HEK293 (cell line): ENCODE measurements at regions not wholly inside any gene's neighbourhood (a gene's known extent, or its start where the extent isn't known, plus 50 kb on each side); places are given as distances from the start of the nearest gene placed in this dataset.
A peak's percentile ranks its signal among the peaks of the same experiment; 100 is the strongest.

Experiments used
- CTCF ChIA-PET: fragments of 350-600 bp; formaldehyde crosslinking; extraction: SDS; loops from one replicate; lab custom pipeline; 2021; ENCODE audit warnings: antibody characterized with exemption; lab: Yijun Ruan, JAX
- POLR2A ChIA-PET: fragments of 300-600 bp; formaldehyde crosslinking; extraction: SDS; loops from one replicate; lab custom pipeline; 2020; ENCODE audit warnings: antibody characterized with exemption, inconsistent platforms; lab: Yijun Ruan, JAX
- H3K27ac ChIP-seq: fragments of 200-500 bp; sonication (Bioruptor generic); 2 replicates; pipeline ENCODE4 v1.5.1; 2014; ENCODE audit warnings: low read depth, low read length, control low read depth, inconsistent platforms; ENCODE audit errors: extremely low read depth
- H3K36me3 ChIP-seq, 2 experiments: fragments of 200-500 bp in 1 of 2; sonication (Bioruptor generic) in 1 of 2; 1 replicate in 1 of 2; 2 replicates in 1 of 2; pipeline ENCODE4 v1.5.1; 2014 to 2017; ENCODE audit warnings: inconsistent platforms in 2 of 2, low read length in 2 of 2; ENCODE audit not compliant: control insufficient read depth in 2 of 2, insufficient read depth in 1 of 2
- H3K4me1 ChIP-seq: fragments of 200-500 bp; sonication (Bioruptor generic); 2 replicates; pipeline ENCODE4 v1.5.1; 2014; ENCODE audit warnings: mild to moderate bottlenecking, low read length, inconsistent platforms; ENCODE audit not compliant: control insufficient read depth, insufficient read depth
- H3K4me3 ChIP-seq: 2 replicates; pipeline ENCODE4 v1.5.1; 2011; ENCODE audit warnings: low read depth, mild to moderate bottlenecking, control low read depth, low read length, moderate library complexity
- H3K9me3 ChIP-seq: fragments of 200-500 bp; sonication (Bioruptor generic); 2 replicates; pipeline ENCODE4 v1.5.1; 2014; ENCODE audit warnings: low read depth, low read length, inconsistent platforms; ENCODE audit not compliant: control insufficient read depth, insufficient read depth
- GLI2 ChIP-seq: fragments of 450-650 bp; formaldehyde crosslinking; IDR thresholded peaks from 2 replicates; pipeline ENCODE4; 2017; ENCODE audit warnings: missing biosample characterization, missing genetic modification characterization, low read depth, borderline replicate concordance
- IKZF3 ChIP-seq: fragments of 450-650 bp; IDR thresholded peaks from 2 replicates; pipeline ENCODE4 v1.5.0; 2018; ENCODE audit warnings: missing biosample characterization, mild to moderate bottlenecking, missing genetic modification characterization, moderate library complexity
- SETDB1 ChIP-seq: IDR thresholded peaks from one replicate; pipeline ENCODE4 v1.6.1; 2017; ENCODE audit warnings: mild to moderate bottlenecking, low read length, moderate library complexity, mixed read lengths; ENCODE audit not compliant: insufficient read length
- SP3 ChIP-seq: fragments of 450-650 bp; formaldehyde crosslinking; IDR thresholded peaks from 2 replicates; pipeline ENCODE4 v1.5.1; 2016; ENCODE audit warnings: missing biosample characterization, missing genetic modification characterization
- TRIM28 ChIP-seq: IDR thresholded peaks from 2 replicates; pipeline ENCODE4 v1.6.1; 2011; ENCODE audit warnings: low read length, control low read depth, borderline replicate concordance
- YY2 ChIP-seq: fragments of 450-650 bp; formaldehyde crosslinking; IDR thresholded peaks from 2 replicates; pipeline ENCODE4 v1.5.1; 2016; ENCODE audit warnings: missing biosample characterization, missing genetic modification characterization
- ZNF426 ChIP-seq: fragments of 450-650 bp; formaldehyde crosslinking; IDR thresholded peaks from 2 replicates; pipeline ENCODE4 v1.5.1; 2017; ENCODE audit warnings: missing biosample characterization, missing genetic modification characterization, mild to moderate bottlenecking, inconsistent platforms, moderate library complexity
- ZNF664 ChIP-seq: fragments of 450-650 bp; formaldehyde crosslinking; IDR thresholded peaks from 2 replicates; pipeline ENCODE4 v1.5.1; 2016; ENCODE audit warnings: missing biosample characterization, missing genetic modification characterization
- ZNF76 ChIP-seq: fragments of 450-650 bp; formaldehyde crosslinking; IDR thresholded peaks from 2 replicates; pipeline ENCODE4; 2016; ENCODE audit warnings: low read depth, missing biosample characterization, missing genetic modification characterization, borderline replicate concordance
- TF ChIP-seq, protein P1 (sequence below): fragments of 450-650 bp; formaldehyde crosslinking; IDR thresholded peaks from 2 replicates; pipeline ENCODE4 v1.5.1; 2016; ENCODE audit warnings: missing biosample characterization, missing genetic modification characterization
- TF ChIP-seq, protein P2 (sequence below): fragments of 450-650 bp; formaldehyde crosslinking; IDR thresholded peaks from 2 replicates; pipeline ENCODE4 v1.5.1; 2016; ENCODE audit warnings: missing biosample characterization, missing genetic modification characterization, borderline replicate concordance
- TF ChIP-seq, protein P3 (sequence below): fragments of 450-650 bp; formaldehyde crosslinking; IDR thresholded peaks from 2 replicates; pipeline ENCODE4 v1.5.1; 2016; ENCODE audit warnings: missing biosample characterization, missing genetic modification characterization
- TF ChIP-seq, protein P4 (sequence below): fragments of 450-650 bp; formaldehyde crosslinking; IDR thresholded peaks from 2 replicates; pipeline ENCODE4 v1.5.1; 2016; ENCODE audit warnings: missing biosample characterization, missing genetic modification characterization

DNA sequence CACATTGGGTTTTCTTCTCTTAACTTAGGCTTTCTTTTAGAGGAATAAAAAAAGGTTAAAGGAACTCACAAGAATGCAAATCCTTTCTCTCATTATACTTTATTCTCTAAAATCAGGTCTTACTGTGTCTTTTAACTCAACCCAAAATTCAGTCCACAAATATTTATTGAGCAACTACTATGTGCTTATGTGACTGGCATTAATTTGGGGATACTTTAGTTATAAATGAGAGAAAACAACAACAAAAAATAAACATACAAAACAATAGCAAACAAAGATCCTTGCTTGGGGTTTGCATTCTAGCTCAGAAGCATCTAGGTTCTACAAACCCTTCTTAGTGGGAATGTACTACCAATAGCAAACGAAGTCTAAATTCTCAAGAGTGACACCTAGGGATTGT lies 266.2 kb downstream of the UTRN start:
- ChIA-PET CTCF (interaction anchor here (0.5 to 2.2 kb wide), 6 partner anchors 9 to 496 kb away, joined by 3 to 8 read pairs (median 4); no protein-coding TSS in a partner anchor), POLR2A (no interaction called here)
- 0 out of 2 replicates have a peak, but pooled peaks have one; percentile 58 for TF ChIP-seq ZNF664 (tag by site-specific recombination)
- TF ChIP-seq, protein P1, sequence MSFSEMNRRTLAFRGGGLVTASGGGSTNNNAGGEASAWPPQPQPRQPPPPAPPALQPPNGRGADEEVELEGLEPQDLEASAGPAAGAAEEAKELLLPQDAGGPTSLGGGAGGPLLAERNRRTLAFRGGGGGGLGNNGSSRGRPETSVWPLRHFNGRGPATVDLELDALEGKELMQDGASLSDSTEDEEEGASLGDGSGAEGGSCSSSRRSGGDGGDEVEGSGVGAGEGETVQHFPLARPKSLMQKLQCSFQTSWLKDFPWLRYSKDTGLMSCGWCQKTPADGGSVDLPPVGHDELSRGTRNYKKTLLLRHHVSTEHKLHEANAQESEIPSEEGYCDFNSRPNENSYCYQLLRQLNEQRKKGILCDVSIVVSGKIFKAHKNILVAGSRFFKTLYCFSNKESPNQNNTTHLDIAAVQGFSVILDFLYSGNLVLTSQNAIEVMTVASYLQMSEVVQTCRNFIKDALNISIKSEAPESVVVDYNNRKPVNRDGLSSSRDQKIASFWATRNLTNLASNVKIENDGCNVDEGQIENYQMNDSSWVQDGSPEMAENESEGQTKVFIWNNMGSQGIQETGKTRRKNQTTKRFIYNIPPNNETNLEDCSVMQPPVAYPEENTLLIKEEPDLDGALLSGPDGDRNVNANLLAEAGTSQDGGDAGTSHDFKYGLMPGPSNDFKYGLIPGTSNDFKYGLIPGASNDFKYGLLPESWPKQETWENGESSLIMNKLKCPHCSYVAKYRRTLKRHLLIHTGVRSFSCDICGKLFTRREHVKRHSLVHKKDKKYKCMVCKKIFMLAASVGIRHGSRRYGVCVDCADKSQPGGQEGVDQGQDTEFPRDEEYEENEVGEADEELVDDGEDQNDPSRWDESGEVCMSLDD = no peak
- Histone ChIP-seq H3K36me3 (peaks cover 9 to 44% of the 10 kb centered on the region in 2 experiments), H3K4me1 (no peaks in the 10 kb centered on the region), H3K27ac (no peak overlapping the region), H3K9me3 (no peaks in the 10 kb centered on the region), H3K4me3 (no peak overlapping the region)

DNA sequence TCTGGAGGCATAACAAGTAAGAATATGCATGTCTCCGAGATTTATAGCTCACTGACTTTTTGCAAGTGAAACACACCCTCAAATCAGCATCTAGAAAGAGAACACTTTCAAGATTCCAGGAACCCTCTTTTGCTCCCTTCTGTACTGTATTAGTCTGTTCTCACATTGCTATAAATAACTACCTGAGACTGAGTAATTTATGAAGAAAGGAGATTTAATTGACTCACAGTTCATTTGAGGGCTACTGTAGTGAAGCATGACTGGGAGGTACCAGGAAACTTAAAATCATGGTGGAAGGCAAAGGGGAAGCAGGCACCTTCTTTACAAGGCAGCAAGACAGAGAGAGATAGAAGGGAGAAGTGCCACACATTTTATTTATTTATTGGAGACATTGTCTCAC lies 269.9 kb downstream of the UTRN start:
- POLR2A ChIA-PET = no interaction called here
- H3K4me1 ChIP-seq = no peaks in the 10 kb centered on the region
- no peak overlapping the region for H3K4me3 ChIP-seq
- TF ChIP-seq, protein P1 = no peak
- no peak for TF ChIP-seq GLI2 (tag by site-specific recombination)
- no peak for TF ChIP-seq SP3 (tag by site-specific recombination)
- no peak for TF ChIP-seq IKZF3 (tag by site-specific recombination)
- TF ChIP-seq, protein P2, sequence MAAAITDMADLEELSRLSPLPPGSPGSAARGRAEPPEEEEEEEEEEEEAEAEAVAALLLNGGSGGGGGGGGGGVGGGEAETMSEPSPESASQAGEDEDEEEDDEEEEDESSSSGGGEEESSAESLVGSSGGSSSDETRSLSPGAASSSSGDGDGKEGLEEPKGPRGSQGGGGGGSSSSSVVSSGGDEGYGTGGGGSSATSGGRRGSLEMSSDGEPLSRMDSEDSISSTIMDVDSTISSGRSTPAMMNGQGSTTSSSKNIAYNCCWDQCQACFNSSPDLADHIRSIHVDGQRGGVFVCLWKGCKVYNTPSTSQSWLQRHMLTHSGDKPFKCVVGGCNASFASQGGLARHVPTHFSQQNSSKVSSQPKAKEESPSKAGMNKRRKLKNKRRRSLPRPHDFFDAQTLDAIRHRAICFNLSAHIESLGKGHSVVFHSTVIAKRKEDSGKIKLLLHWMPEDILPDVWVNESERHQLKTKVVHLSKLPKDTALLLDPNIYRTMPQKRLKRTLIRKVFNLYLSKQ = no peak
- CTCF ChIA-PET = no interaction called here
- H3K9me3 ChIP-seq = no peaks in the 10 kb centered on the region
- no peak overlapping the region for H3K27ac ChIP-seq
- peaks cover 9 to 36% of the 10 kb centered on the region in 2 experiments for H3K36me3 ChIP-seq

DNA sequence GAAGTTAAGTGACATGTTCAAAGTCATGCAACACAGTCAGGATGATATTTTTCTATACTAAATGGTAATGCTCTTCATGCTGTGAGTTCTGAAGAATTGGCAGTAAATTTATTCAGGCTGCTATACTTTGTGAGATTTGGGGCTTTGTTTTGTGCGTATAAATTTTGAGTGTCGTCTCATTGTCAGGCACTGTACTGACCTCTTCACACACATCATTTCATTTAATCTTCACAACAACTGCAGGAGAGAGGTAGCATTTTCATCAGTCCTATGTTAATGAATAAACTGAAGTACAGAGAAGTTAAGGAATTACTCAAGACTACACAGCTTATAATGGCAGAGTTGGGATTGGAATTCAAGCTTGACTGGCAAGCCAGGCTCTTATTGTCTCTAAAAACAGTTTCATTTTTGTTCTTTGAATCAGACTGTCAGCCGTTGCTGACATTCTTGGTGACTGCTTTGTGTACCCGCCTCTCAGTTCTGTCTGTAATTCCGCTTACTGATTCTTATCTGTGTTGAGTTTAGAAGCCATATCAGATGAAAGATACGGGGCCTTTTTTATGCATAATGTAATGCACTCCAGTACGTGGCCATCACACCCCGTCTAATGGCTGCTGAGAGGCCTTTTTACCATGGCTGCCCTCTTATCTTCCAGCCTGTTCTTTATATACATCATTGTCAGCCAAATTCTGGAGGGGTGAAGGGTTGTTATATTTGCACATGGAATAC lies 274.9 kb downstream of the UTRN start:
- POLR2A ChIA-PET = no interaction called here
- TF ChIP-seq ZNF76 (tag by site-specific recombination) (no peak), ZNF426 (tag by site-specific recombination) (no peak), YY2 (tag by site-specific recombination) (0 out of 2 replicates have a peak, but pooled peaks have one; percentile 22), TRIM28 (peak; percentile 42; the same call in 1 of the 2 replicates), SETDB1 (peak; percentile 12)
- TF ChIP-seq, protein P3, sequence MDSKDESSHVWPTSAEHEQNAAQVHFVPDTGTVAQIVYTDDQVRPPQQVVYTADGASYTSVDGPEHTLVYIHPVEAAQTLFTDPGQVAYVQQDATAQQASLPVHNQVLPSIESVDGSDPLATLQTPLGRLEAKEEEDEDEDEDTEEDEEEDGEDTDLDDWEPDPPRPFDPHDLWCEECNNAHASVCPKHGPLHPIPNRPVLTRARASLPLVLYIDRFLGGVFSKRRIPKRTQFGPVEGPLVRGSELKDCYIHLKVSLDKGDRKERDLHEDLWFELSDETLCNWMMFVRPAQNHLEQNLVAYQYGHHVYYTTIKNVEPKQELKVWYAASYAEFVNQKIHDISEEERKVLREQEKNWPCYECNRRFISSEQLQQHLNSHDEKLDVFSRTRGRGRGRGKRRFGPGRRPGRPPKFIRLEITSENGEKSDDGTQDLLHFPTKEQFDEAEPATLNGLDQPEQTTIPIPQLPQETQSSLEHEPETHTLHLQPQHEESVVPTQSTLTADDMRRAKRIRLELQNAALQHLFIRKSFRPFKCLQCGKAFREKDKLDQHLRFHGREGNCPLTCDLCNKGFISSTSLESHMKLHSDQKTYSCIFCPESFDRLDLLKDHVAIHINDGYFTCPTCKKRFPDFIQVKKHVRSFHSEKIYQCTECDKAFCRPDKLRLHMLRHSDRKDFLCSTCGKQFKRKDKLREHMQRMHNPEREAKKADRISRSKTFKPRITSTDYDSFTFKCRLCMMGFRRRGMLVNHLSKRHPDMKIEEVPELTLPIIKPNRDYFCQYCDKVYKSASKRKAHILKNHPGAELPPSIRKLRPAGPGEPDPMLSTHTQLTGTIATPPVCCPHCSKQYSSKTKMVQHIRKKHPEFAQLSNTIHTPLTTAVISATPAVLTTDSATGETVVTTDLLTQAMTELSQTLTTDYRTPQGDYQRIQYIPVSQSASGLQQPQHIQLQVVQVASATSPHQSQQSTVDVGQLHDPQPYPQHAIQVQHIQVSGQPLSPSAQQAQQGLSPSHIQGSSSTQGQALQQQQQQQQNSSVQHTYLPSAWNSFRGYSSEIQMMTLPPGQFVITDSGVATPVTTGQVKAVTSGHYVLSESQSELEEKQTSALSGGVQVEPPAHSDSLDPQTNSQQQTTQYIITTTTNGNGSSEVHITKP (tag by site-specific recombination) = no peak
- TF ChIP-seq, protein P4, sequence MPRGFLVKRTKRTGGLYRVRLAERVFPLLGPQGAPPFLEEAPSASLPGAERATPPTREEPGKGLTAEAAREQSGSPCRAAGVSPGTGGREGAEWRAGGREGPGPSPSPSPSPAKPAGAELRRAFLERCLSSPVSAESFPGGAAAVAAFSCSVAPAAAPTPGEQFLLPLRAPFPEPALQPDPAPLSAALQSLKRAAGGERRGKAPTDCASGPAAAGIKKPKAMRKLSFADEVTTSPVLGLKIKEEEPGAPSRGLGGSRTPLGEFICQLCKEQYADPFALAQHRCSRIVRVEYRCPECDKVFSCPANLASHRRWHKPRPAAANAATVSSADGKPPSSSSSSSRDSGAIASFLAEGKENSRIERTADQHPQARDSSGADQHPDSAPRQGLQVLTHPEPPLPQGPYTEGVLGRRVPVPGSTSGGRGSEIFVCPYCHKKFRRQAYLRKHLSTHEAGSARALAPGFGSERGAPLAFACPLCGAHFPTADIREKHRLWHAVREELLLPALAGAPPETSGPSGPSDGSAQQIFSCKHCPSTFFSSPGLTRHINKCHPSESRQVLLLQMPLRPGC (tag by site-specific recombination) = no peak
- TF ChIP-seq, all 188 proteins: peak for 3
- CTCF ChIA-PET = interaction anchor here (0.7 to 1.3 kb wide), 3 partner anchors 9 to 135 kb away, joined by 3 to 4 read pairs (median 3); no protein-coding TSS in a partner anchor
- Histone ChIP-seq H3K27ac (no peak overlapping the region), H3K36me3 (peaks cover 5 to 19% of the 10 kb centered on the region in 2 experiments; a peak in 2 of 3 replicates), H3K4me1 (no peaks in the 10 kb centered on the region), H3K9me3 (no peaks in the 10 kb centered on the region), H3K4me3 (no peak overlapping the region)
